MM.1S (cell line): ENCODE measurements at regions not wholly inside any gene's neighbourhood (a gene's known extent, or its start where the extent isn't known, plus 50 kb on each side); places are given as distances from the start of the nearest gene placed in this dataset.

Experiments
- EZH2 ChIP-seq: fragments of 300-600 bp; sonication (generic); optimal IDR thresholded peaks from 2 replicates; pipeline ENCODE3; 2017; ENCODE audit warnings: low read depth, mild to moderate bottlenecking, antibody characterized with exemption, low read length, mixed read lengths
- EZH2phosphoT487 ChIP-seq: fragments of 300-600 bp; sonication (generic); IDR thresholded peaks from 2 replicates; pipeline ENCODE4 v1.6.1; 2018; ENCODE audit warnings: antibody characterized with exemption, low read length
- TF ChIP-seq, protein P1 (sequence below): fragments of 300-600 bp; sonication (generic); IDR thresholded peaks from 2 replicates; pipeline ENCODE4 v1.5.1; 2016; ENCODE audit warnings: antibody characterized with exemption, low read length, mixed read lengths

DNA sequence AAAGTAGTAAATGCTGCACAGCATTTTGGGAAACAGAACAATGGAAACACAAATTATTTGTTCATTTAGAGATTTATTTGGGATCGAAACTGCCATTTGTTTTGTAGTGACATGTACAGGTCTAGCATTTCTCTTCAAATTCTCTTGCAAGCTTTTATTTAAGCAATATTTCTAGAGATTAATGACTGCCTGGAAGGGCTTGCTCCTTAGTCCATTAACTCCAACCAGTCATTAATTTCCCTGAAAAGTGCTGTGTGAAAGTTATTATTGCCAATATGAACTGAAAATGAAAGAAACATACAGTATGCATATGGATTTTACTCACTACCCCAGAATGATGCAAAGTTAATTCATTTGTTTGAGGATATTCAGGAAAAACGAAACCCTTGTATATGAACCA, 1349.6 kb upstream of the FLRT2 start:
- TF ChIP-seq, protein P1, sequence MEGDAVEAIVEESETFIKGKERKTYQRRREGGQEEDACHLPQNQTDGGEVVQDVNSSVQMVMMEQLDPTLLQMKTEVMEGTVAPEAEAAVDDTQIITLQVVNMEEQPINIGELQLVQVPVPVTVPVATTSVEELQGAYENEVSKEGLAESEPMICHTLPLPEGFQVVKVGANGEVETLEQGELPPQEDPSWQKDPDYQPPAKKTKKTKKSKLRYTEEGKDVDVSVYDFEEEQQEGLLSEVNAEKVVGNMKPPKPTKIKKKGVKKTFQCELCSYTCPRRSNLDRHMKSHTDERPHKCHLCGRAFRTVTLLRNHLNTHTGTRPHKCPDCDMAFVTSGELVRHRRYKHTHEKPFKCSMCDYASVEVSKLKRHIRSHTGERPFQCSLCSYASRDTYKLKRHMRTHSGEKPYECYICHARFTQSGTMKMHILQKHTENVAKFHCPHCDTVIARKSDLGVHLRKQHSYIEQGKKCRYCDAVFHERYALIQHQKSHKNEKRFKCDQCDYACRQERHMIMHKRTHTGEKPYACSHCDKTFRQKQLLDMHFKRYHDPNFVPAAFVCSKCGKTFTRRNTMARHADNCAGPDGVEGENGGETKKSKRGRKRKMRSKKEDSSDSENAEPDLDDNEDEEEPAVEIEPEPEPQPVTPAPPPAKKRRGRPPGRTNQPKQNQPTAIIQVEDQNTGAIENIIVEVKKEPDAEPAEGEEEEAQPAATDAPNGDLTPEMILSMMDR, result no peak
- TF ChIP-seq EZH2 (no peak), EZH2phosphoT487 (no peak)
